B cell (primary cell): ENCODE measurements at regions not wholly inside any gene's neighbourhood (a gene's known extent, or its start where the extent isn't known, plus 50 kb on each side); places are given as distances from the start of the nearest gene placed in this dataset.

ENCODE experiments used
- ATAC-seq: fragments of 200-7000 bp; cut with Tn5 transposase; one replicate; pipeline ENCODE4 v1.10.0; 2021; ENCODE audit warnings: low read depth, mild to moderate bottlenecking, moderate number of reproducible peaks, moderate library complexity
- CTCF ChIA-PET: fragments of 350-600 bp; sonication (Branson Sonifier 250); formaldehyde crosslinking; loops from one replicate; lab custom pipeline; 2021; ENCODE audit warnings: antibody characterized with exemption, inconsistent platforms; lab: Charles Lee
- POLR2A ChIA-PET: fragments of 350-600 bp; sonication (Branson Sonifier 250); formaldehyde crosslinking; loops from one replicate; lab custom pipeline; 2021; ENCODE audit warnings: antibody characterized with exemption; lab: Charles Lee
- DNase-seq: peaks from one replicate; pipeline ENCODE4 v3.0.0; 2013
- H2AFZ ChIP-seq: 2 replicates; pipeline ENCODE4 v1.6.1; 2012; ENCODE audit warnings: mild to moderate bottlenecking, low read depth, low read length; ENCODE audit not compliant: insufficient read depth, poor library complexity, severe bottlenecking
- H3K27ac ChIP-seq, 2 donors: 1 replicate in 1 of 2; 2 replicates in 1 of 2; pipeline ENCODE4 v1.5.1; 2012 to 2013; ENCODE audit warnings: low read length in 2 of 2, mild to moderate bottlenecking in 2 of 2, moderate library complexity in 1 of 2
- H3K27me3 ChIP-seq, 4 experiments: fragments of 200-600 bp in 1 of 4; sonication (generic) in 1 of 4; replicated peaks in 1 of 4; 1 replicate in 2 of 4; 2 replicates in 2 of 4; pipeline versions ENCODE4 v1.6.1 to v1.7.0; 2013 to 2016; ENCODE audit warnings: low read length in 3 of 4, mild to moderate bottlenecking in 2 of 4, mixed read lengths in 1 of 4, moderate library complexity in 1 of 4; ENCODE audit not compliant: insufficient read depth in 4 of 4, control insufficient read depth in 3 of 4; ENCODE audit errors: control extremely low read depth in 1 of 4
- H3K36me3 ChIP-seq, 2 experiments: replicated peaks in 1 of 2; 1 replicate in 1 of 2; 2 replicates in 1 of 2; pipeline versions ENCODE4 v1.6.1 to v1.7.1; 2013; ENCODE audit warnings: low read length in 1 of 2; ENCODE audit not compliant: insufficient read depth in 2 of 2, control insufficient read depth in 1 of 2; ENCODE audit errors: control extremely low read depth in 1 of 2, extremely low read depth in 1 of 2
- H3K4me1 ChIP-seq, 2 donors: fragments of 200-600 bp in 1 of 2; sonication (generic) in 1 of 2; 1 replicate in 1 of 2; 2 replicates in 1 of 2; pipeline versions ENCODE4 v1.5.1 to v1.6.1; 2013 to 2017; ENCODE audit warnings: low read length in 2 of 2; ENCODE audit not compliant: control insufficient read depth in 2 of 2, insufficient read depth in 2 of 2
- H3K4me2 ChIP-seq: replicated peaks from 2 replicates; pipeline ENCODE3; 2012; ENCODE audit warnings: mild to moderate bottlenecking, low read depth, low read length; ENCODE audit not compliant: poor library complexity, severe bottlenecking
- H3K4me3 ChIP-seq, 5 experiments: fragments of 200-600 bp in 1 of 5; sonication (generic) in 1 of 5; 1 replicate in 3 of 5; 2 replicates in 2 of 5; pipeline versions ENCODE4 v1.5.1 to v1.7.0; 2011 to 2016; ENCODE audit warnings: low read length in 4 of 5, mild to moderate bottlenecking in 4 of 5, low read depth in 2 of 5, control low read depth in 1 of 5, moderate library complexity in 1 of 5; ENCODE audit not compliant: insufficient read depth in 1 of 5; ENCODE audit errors: control extremely low read depth in 1 of 5, extremely low read depth in 1 of 5
- H3K79me2 ChIP-seq: fragments of 200-600 bp; sonication (generic); one replicate; pipeline ENCODE4 v1.6.0; 2016; ENCODE audit warnings: low read length; ENCODE audit not compliant: control insufficient read depth, insufficient read depth
- H3K9ac ChIP-seq: fragments of 200-600 bp; sonication (generic); 2 replicates; pipeline ENCODE4 v1.6.1; 2017; ENCODE audit warnings: mild to moderate bottlenecking, low read length, moderate library complexity
- H3K9me3 ChIP-seq, 3 donors: one replicate each; pipeline versions ENCODE4 v1.6.1 to v1.7.1; 2013; ENCODE audit warnings: low read length in 2 of 3; ENCODE audit not compliant: control insufficient read depth in 2 of 3, insufficient read depth in 1 of 3; ENCODE audit errors: control extremely low read depth in 1 of 3
- H4K20me1 ChIP-seq: 2 replicates; pipeline ENCODE4 v1.6.0; 2012; ENCODE audit warnings: mild to moderate bottlenecking, low read length; ENCODE audit not compliant: insufficient read depth, control insufficient read depth, poor library complexity, severe bottlenecking
- H3K27ac Mint-ChIP-seq: one replicate; pipeline ENCODE4 v1.8.0; 2021; ENCODE audit warnings: mixed read lengths
- H3K27me3 Mint-ChIP-seq: one replicate; pipeline ENCODE4 v1.8.0; 2021; ENCODE audit warnings: mixed read lengths
- H3K4me1 Mint-ChIP-seq: one replicate; pipeline ENCODE4 v1.8.0; 2021; ENCODE audit warnings: mixed read lengths
- H3K4me3 Mint-ChIP-seq: one replicate; pipeline ENCODE4 v1.8.0; 2021; ENCODE audit warnings: mixed read lengths
- H3K9me3 Mint-ChIP-seq: one replicate; pipeline ENCODE4 v1.8.0; 2022; ENCODE audit warnings: mixed read lengths; ENCODE audit not compliant: insufficient read depth
- CTCF ChIP-seq: fragments of 200-600 bp; IDR thresholded peaks from one replicate; pipeline ENCODE4 v1.8.0; 2022; ENCODE audit warnings: antibody characterized with exemption, mild to moderate bottlenecking
- EZH2 ChIP-seq: IDR thresholded peaks from 2 replicates; pipeline ENCODE4 v1.6.1; 2012; ENCODE audit warnings: borderline replicate concordance, low read depth, mild to moderate bottlenecking, moderate library complexity, low read length; ENCODE audit not compliant: insufficient read depth, poor library complexity, severe bottlenecking
- WGBS: methylation state at CpG from one replicate; pipeline ENCODE4 v1.1.5; 2013; ENCODE audit warnings: missing lambda C conversion rate; ENCODE audit not compliant: insufficient coverage; 5-methylcytosine and 5-hydroxymethylcytosine counted together
- intact Hi-C: fragments of 100-400 bp; cut with micrococcal nuclease; formaldehyde crosslinking; loops from one replicate; pipeline ENCODE4 v1.10.0; 2022

DNA sequence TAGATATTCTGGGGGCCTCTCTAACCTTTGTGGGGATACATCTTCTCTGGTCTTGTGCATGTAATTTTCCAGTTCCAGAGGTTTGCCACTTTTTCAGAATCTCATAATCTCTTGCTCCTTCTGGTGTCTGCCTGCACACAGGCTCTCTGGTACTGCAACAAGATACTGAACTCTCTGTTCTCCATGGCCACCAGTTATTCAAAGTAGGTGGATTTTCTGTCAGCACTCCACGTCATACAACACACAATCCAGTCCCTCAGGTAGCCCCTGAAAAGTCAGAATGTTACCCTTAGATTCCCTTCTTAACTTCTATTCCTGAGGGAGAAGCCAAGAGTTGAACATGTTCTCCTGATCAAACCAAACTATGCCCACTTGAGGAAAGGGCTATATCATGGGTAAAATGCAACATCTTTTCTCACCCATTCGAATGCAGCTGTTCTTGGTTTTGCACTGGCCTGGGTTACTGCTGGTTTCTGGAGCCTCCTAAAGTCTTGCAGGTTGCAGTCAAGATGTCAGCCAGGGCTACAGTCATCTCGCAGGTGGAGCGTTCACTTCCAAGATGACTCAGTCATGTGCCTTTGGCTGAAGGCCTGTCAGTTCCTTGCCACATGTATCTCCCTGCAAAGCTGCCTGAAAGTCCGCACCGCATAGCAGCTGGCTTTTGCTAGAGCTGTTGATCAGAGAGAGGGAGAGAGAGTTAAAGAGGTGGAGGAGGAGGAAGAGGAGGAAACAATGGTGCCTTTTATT, 57.7 kb upstream of the TUBA3C start:
- POLR2A ChIA-PET: no interaction called here
- CTCF ChIA-PET: no interaction called here
- H3K9me3 ChIP-seq: peaks cover 0 to 18% (median 1%) of the 10 kb centered on the region in 3 donors
- DNase-seq: no peak
- no peak overlapping the region for H3K9ac ChIP-seq
- Mint-ChIP-seq H3K9me3 (no peaks in the 10 kb centered on the region), H3K4me3 (no peak overlapping the region), H3K27me3 (no peaks in the 10 kb centered on the region), H3K27ac (no peak overlapping the region), H3K4me1 (no peaks in the 10 kb centered on the region)
- 61% methylated on average over 4 of the region's 6 CpGs for WGBS
- H3K36me3 ChIP-seq: no peaks in the 10 kb centered on the region
- no peaks in the 10 kb centered on the region for H3K79me2 ChIP-seq
- no peaks in the 10 kb centered on the region for H3K27me3 ChIP-seq
- no peaks in the 10 kb centered on the region for H4K20me1 ChIP-seq
- no peak overlapping the region for H3K4me3 ChIP-seq
- no peak overlapping the region for H2AFZ ChIP-seq
- ATAC-seq: no peak
- no peaks in the 10 kb centered on the region for H3K4me1 ChIP-seq
- no peak overlapping the region for H3K4me2 ChIP-seq
- no peak overlapping the region for H3K27ac ChIP-seq
- TF ChIP-seq CTCF (no peak), EZH2 (no peak)
- intact Hi-C loops: no loop called here
